ENCODE measurements at regions not wholly inside any gene's neighbourhood (a gene's known extent, or its start where the extent isn't known, plus 50 kb on each side); places are given as distances from the start of the nearest gene placed in this dataset.

- H3K79me1 ChIP-seq (replicated peaks; ENCODE audit: low read length, poor library complexity, severe bottlenecking) = no peaks in the 10 kb centered on the region
These were observed 116.8 kb downstream of the TENT5D start for GRCh38 chrX:80537096-80537495.

DNA sequence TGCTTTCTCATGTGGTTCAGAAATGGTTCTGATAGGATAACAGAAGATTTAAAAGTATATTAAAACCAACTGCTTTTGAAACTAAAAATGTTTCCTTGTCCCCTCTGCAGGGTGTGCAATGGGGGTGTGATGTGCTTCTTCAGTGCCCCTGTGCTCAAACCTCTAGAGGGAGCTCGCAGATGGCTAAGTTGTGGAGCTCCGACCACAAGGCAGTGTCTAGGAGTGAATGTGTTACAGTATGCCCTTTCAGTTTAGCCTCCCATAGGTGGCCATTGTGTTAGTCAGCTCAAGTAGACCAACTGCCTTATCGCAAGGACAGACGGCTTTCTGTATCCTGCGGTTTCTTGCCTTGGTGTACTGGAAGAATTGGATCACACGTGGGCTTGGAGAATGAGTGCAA is 130.5 kb downstream of the TENT5D start:
- no peak overlapping the region for H3K4ac ChIP-seq (ENCODE audit: low read depth in 1 of 2, low read length in 2 of 2)
- no peak for DNase-seq
- no peaks in the 10 kb centered on the region for H3K4me1 ChIP-seq (ENCODE audit: control insufficient read depth, insufficient read depth, low read depth, low read length)
- H3K23ac ChIP-seq (ENCODE audit: low read length in 2 of 2) = no peak overlapping the region
- H3K4me2 ChIP-seq (ENCODE audit: low read length, poor library complexity, severe bottlenecking) = no peak overlapping the region
- H2BK120ac ChIP-seq (ENCODE audit: low read depth, low read length) = no peak overlapping the region
- no peak overlapping the region for H3K4me3 ChIP-seq (ENCODE audit: insufficient read depth in 1 of 2, low read depth in 1 of 2, low read length in 2 of 2)
- H2BK12ac ChIP-seq (ENCODE audit: low read length in 2 of 2) = no peak overlapping the region
- H3K36me3 ChIP-seq (ENCODE audit: control insufficient read depth in 1 of 2, insufficient read depth in 2 of 2, low read depth in 1 of 2, low read length in 2 of 2) = no peaks in the 10 kb centered on the region
- H2BK5ac ChIP-seq (ENCODE audit: low read depth, low read length, poor library complexity, severe bottlenecking) = no peak overlapping the region
- no peaks in the 10 kb centered on the region for H3K27me3 ChIP-seq (ENCODE audit: control insufficient read depth in 1 of 2, insufficient read depth in 1 of 2, low read length in 2 of 2)
- H2AFZ ChIP-seq (ENCODE audit: low read depth, low read length) = no peak overlapping the region
- H2AK5ac ChIP-seq (ENCODE audit: low read length, severe bottlenecking) = no peak overlapping the region
- H4K8ac ChIP-seq (ENCODE audit: low read length) = no peak overlapping the region
- H2BK15ac ChIP-seq (ENCODE audit: low read depth, poor library complexity, severe bottlenecking) = no peak overlapping the region
- H3K9ac ChIP-seq (ENCODE audit: low read length) = no peak overlapping the region
- no peak overlapping the region for H3K18ac ChIP-seq (ENCODE audit: low read depth in 1 of 2, low read length in 2 of 2)
- 80% methylated on average over 5 of the region's 6 CpGs for WGBS
- no peaks in the 10 kb centered on the region for H3K79me1 ChIP-seq (replicated peaks; ENCODE audit: low read length, poor library complexity, severe bottlenecking)
- no peaks in the 10 kb centered on the region for H3K9me3 ChIP-seq (ENCODE audit: control insufficient read depth, low read length)
- no peak overlapping the region for H4K91ac ChIP-seq (ENCODE audit: low read length)
- no peak overlapping the region for H3K27ac ChIP-seq (ENCODE audit: low read length, poor library complexity, severe bottlenecking)
- no peak overlapping the region for H3K14ac ChIP-seq (ENCODE audit: low read length in 2 of 2)

More at GRCh38 chrX:80537096-80537495, 116.8 kb downstream of the TENT5D start:
- H2BK12ac ChIP-seq (ENCODE audit: low read length in 2 of 2) = no peak overlapping the region
- no CpG with 5 or more reads among the region's 1 CpG for WGBS
- H3K4me2 ChIP-seq (ENCODE audit: low read length, poor library complexity, severe bottlenecking) = no peak overlapping the region
- peaks cover 6% of the 10 kb centered on the region for H3K9me3 ChIP-seq (ENCODE audit: control insufficient read depth, low read length)
- no peak overlapping the region for H2AFZ ChIP-seq (ENCODE audit: low read depth, low read length)
- H4K91ac ChIP-seq (ENCODE audit: low read length) = no peak overlapping the region
- no peak overlapping the region for H3K27ac ChIP-seq (ENCODE audit: low read length, poor library complexity, severe bottlenecking)
- H3K4me1 ChIP-seq (ENCODE audit: control insufficient read depth, insufficient read depth, low read depth, low read length) = no peaks in the 10 kb centered on the region
- H3K4me3 ChIP-seq (ENCODE audit: insufficient read depth in 1 of 2, low read depth in 1 of 2, low read length in 2 of 2) = no peak overlapping the region
- no peak overlapping the region for H2AK5ac ChIP-seq (ENCODE audit: low read length, severe bottlenecking)
- no peak overlapping the region for H2BK120ac ChIP-seq (ENCODE audit: low read depth, low read length)
- H2BK15ac ChIP-seq (ENCODE audit: low read depth, poor library complexity, severe bottlenecking) = no peak overlapping the region
- no peak overlapping the region for H3K14ac ChIP-seq (ENCODE audit: low read length in 2 of 2)
- no peak for DNase-seq
- H3K9ac ChIP-seq (ENCODE audit: low read length) = no peak overlapping the region
- no peak overlapping the region for H2BK5ac ChIP-seq (ENCODE audit: low read depth, low read length, poor library complexity, severe bottlenecking)
- no peak overlapping the region for H3K23ac ChIP-seq (ENCODE audit: low read length in 2 of 2)
- no peak overlapping the region for H4K8ac ChIP-seq (ENCODE audit: low read length)
- H3K36me3 ChIP-seq (ENCODE audit: control insufficient read depth in 1 of 2, insufficient read depth in 2 of 2, low read depth in 1 of 2, low read length in 2 of 2) = no peaks in the 10 kb centered on the region
- no peaks in the 10 kb centered on the region for H3K27me3 ChIP-seq (ENCODE audit: control insufficient read depth in 1 of 2, insufficient read depth in 1 of 2, low read length in 2 of 2)
- no peak overlapping the region for H3K4ac ChIP-seq (ENCODE audit: low read depth in 1 of 2, low read length in 2 of 2)
- H3K18ac ChIP-seq (ENCODE audit: low read depth in 1 of 2, low read length in 2 of 2) = no peak overlapping the region

DNA sequence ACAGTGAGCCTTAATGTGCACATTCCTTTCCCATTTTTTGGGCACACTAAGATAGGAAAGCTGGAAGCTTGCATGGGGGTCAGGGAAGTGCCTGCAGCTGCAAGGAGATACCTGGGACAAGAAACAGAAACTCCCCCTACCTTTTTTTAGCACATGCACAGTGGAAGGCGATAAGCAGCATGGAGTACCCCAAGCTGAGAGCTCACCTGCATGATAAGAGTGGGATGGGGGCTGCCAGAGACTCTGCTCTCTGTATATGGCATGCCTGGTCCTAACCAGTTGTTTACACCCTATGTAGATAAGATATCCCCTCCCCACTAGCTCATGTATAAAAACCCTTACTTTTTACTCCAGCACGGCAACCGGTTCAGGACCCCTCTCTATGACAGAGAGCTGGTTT is 135.9 kb downstream of the TENT5D start:
- Histone ChIP-seq H3K9ac (ENCODE audit: low read length) (no peak overlapping the region), H2AK5ac (ENCODE audit: low read length, severe bottlenecking) (no peak overlapping the region), H3K4ac (ENCODE audit: low read depth in 1 of 2, low read length in 2 of 2) (no peak overlapping the region), H2BK15ac (ENCODE audit: low read depth, poor library complexity, severe bottlenecking) (no peak overlapping the region), H2BK120ac (ENCODE audit: low read depth, low read length) (no peak overlapping the region), H3K4me3 (ENCODE audit: insufficient read depth in 1 of 2, low read depth in 1 of 2, low read length in 2 of 2) (no peak overlapping the region), H2AFZ (ENCODE audit: low read depth, low read length) (no peak overlapping the region), H3K14ac (ENCODE audit: low read length in 2 of 2) (no peak overlapping the region), H4K91ac (ENCODE audit: low read length) (no peak overlapping the region), H3K9me3 (ENCODE audit: control insufficient read depth, low read length) (no peaks in the 10 kb centered on the region), H3K79me1 (replicated peaks; ENCODE audit: low read length, poor library complexity, severe bottlenecking) (no peaks in the 10 kb centered on the region), H3K4me1 (ENCODE audit: control insufficient read depth, insufficient read depth, low read depth, low read length) (no peaks in the 10 kb centered on the region), H2BK12ac (ENCODE audit: low read length in 2 of 2) (no peak overlapping the region), H3K27me3 (ENCODE audit: control insufficient read depth in 1 of 2, insufficient read depth in 1 of 2, low read length in 2 of 2) (no peaks in the 10 kb centered on the region), H3K23ac (ENCODE audit: low read length in 2 of 2) (no peak overlapping the region), H3K36me3 (ENCODE audit: control insufficient read depth in 1 of 2, insufficient read depth in 2 of 2, low read depth in 1 of 2, low read length in 2 of 2) (no peaks in the 10 kb centered on the region), H4K8ac (ENCODE audit: low read length) (no peak overlapping the region), H2BK5ac (ENCODE audit: low read depth, low read length, poor library complexity, severe bottlenecking) (no peak overlapping the region), H3K4me2 (ENCODE audit: low read length, poor library complexity, severe bottlenecking) (no peak overlapping the region), H3K27ac (ENCODE audit: low read length, poor library complexity, severe bottlenecking) (no peak overlapping the region), H3K18ac (ENCODE audit: low read depth in 1 of 2, low read length in 2 of 2) (no peak overlapping the region)
- DNase-seq = no peak
- WGBS = 64% methylated on average over 2 of the region's 3 CpGs

DNA sequence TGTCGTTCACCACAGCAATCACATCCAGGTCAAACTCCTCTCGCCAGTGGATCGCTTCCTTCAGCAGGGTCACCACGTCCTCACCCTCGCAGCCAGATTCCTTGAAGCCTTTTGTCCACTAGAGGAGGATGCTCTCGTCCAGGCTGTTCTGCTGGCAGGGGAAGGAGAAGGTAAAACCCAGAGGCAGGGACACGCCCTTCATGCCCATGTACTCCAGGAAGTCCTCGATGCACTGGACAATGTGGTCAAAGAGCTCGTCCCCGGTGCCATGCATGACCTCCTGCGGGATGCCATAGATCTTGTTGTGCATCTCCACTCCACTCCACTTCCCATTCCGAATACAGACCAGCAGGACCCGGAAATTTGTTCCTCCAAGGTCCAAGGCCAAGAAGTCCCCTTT is 152.4 kb downstream of the TENT5D start:
- H3K18ac ChIP-seq (ENCODE audit: low read depth in 1 of 2, low read length in 2 of 2) = no peak overlapping the region
- no peak overlapping the region for H2BK120ac ChIP-seq (ENCODE audit: low read depth, low read length)
- H3K4me2 ChIP-seq (ENCODE audit: low read length, poor library complexity, severe bottlenecking) = no peak overlapping the region
- no peaks in the 10 kb centered on the region for H3K36me3 ChIP-seq (ENCODE audit: control insufficient read depth in 1 of 2, insufficient read depth in 2 of 2, low read depth in 1 of 2, low read length in 2 of 2)
- H3K14ac ChIP-seq (ENCODE audit: low read length in 2 of 2) = no peak overlapping the region
- H2BK15ac ChIP-seq (ENCODE audit: low read depth, poor library complexity, severe bottlenecking) = no peak overlapping the region
- H2AK5ac ChIP-seq (ENCODE audit: low read length, severe bottlenecking) = no peak overlapping the region
- WGBS = 83% methylated on average over 13 of the region's 13 CpGs
- DNase-seq = no peak
- H3K4ac ChIP-seq (ENCODE audit: low read depth in 1 of 2, low read length in 2 of 2) = no peak overlapping the region
- no peak overlapping the region for H2AFZ ChIP-seq (ENCODE audit: low read depth, low read length)
- no peaks in the 10 kb centered on the region for H3K4me1 ChIP-seq (ENCODE audit: control insufficient read depth, insufficient read depth, low read depth, low read length)
- H2BK12ac ChIP-seq (ENCODE audit: low read length in 2 of 2) = no peak overlapping the region
- H2BK5ac ChIP-seq (ENCODE audit: low read depth, low read length, poor library complexity, severe bottlenecking) = no peak overlapping the region
- H4K91ac ChIP-seq (ENCODE audit: low read length) = no peak overlapping the region
- H3K9ac ChIP-seq (ENCODE audit: low read length) = no peak overlapping the region
- H3K9me3 ChIP-seq (ENCODE audit: control insufficient read depth, low read length) = peaks cover 4% of the 10 kb centered on the region
- H3K4me3 ChIP-seq (ENCODE audit: insufficient read depth in 1 of 2, low read depth in 1 of 2, low read length in 2 of 2) = no peak overlapping the region
- no peak overlapping the region for H4K8ac ChIP-seq (ENCODE audit: low read length)
- no peaks in the 10 kb centered on the region for H3K27me3 ChIP-seq (ENCODE audit: control insufficient read depth in 1 of 2, insufficient read depth in 1 of 2, low read length in 2 of 2)
- no peak overlapping the region for H3K27ac ChIP-seq (ENCODE audit: low read length, poor library complexity, severe bottlenecking)
- no peak overlapping the region for H3K23ac ChIP-seq (ENCODE audit: low read length in 2 of 2)
- no peaks in the 10 kb centered on the region for H3K79me1 ChIP-seq (replicated peaks; ENCODE audit: low read length, poor library complexity, severe bottlenecking)
